HepG2 (cell line): ENCODE measurements at regions not wholly inside any gene's neighbourhood (a gene's known extent, or its start where the extent isn't known, plus 50 kb on each side); places are given as distances from the start of the nearest gene placed in this dataset.

ENCODE experiments used
- ATAC-seq: fragments of 200-7000 bp; cut with Tn5 transposase; 3 replicates; pipeline ENCODE4 v1.9.1; 2020; ENCODE audit warnings: mild to moderate bottlenecking, moderate library complexity
- BruUV-seq: library from RNA; stranded (reverse); fragments of 400-500 nt; replicated peaks from 2 replicates; lab custom pipeline; 2021; lab: Mats Ljungman, UMichigan
- CTCF ChIA-PET: fragments of 300-600 bp; formaldehyde crosslinking; extraction: SDS; loops from one replicate; lab custom pipeline; 2021; ENCODE audit warnings: low total read pairs, inconsistent platforms, low intra/inter-chr PET ratio; lab: Yijun Ruan, JAX
- POLR2A ChIA-PET: fragments of 350-600 bp; sonication (Branson Sonifier 250); formaldehyde crosslinking; loops from one replicate; lab custom pipeline; 2020; ENCODE audit warnings: antibody characterized with exemption, inconsistent platforms; lab: Yijun Ruan, JAX
- DNase-seq: peaks from one replicate; pipeline ENCODE4 v3.0.0-alpha.2; 2015; ENCODE audit warnings: low spot score
- FAIRE-seq: peaks from 3 replicates; lab custom pipeline; 2011; peaks lifted over from hg19 to GRCh38; lab: Jason Lieb, UNC
- H2AFZ ChIP-seq: one replicate; pipeline ENCODE4 v1.6.1; 2011; ENCODE audit warnings: low read length, inconsistent platforms
- H3K27ac ChIP-seq: fragments of 300-600 bp; 3 replicates; pipeline ENCODE4 v1.8.0; 2011; ENCODE audit warnings: mixed run types, mild to moderate bottlenecking, mixed read lengths, low read length, inconsistent platforms; ENCODE audit not compliant: insufficient read depth; ENCODE audit errors: extremely low read length
- H3K27me3 ChIP-seq, 2 experiments: fragments of 200-600 bp in 1 of 2; 2 replicates in 1 of 2; 3 replicates in 1 of 2; pipeline versions ENCODE4 v1.6.0 to v1.8.0; 2011; ENCODE audit warnings: low read length in 2 of 2, mild to moderate bottlenecking in 2 of 2, moderate library complexity in 2 of 2, inconsistent platforms in 1 of 2; ENCODE audit not compliant: insufficient read depth in 2 of 2, control insufficient read depth in 1 of 2
- H3K36me3 ChIP-seq, 2 experiments: fragments of 200-600 bp in 1 of 2; replicated peaks in 1 of 2; 2 replicates in 1 of 2; 3 replicates in 1 of 2; pipeline versions ENCODE4 v1.5.1 to v1.8.0; 2011; ENCODE audit warnings: low read length in 2 of 2, inconsistent platforms in 1 of 2; ENCODE audit not compliant: insufficient read depth in 2 of 2, control insufficient read depth in 1 of 2
- H3K4me1 ChIP-seq: 2 replicates; pipeline ENCODE4 v1.5.1; 2012; ENCODE audit warnings: low read length, inconsistent platforms; ENCODE audit not compliant: insufficient read depth
- H3K4me2 ChIP-seq: 2 replicates; pipeline ENCODE4 v1.6.0; 2011; ENCODE audit warnings: low read depth, low read length, inconsistent platforms
- H3K4me3 ChIP-seq, 3 experiments: fragments of 200-600 bp in 1 of 3; sonication (generic), shearing (Covaris generic) in 1 of 3; replicated peaks in 1 of 3; 2 replicates each; pipeline ENCODE4 v1.5.1; 2011 to 2016; ENCODE audit warnings: low read length in 3 of 3, inconsistent platforms in 2 of 3, low read depth in 2 of 3, mild to moderate bottlenecking in 2 of 3, control low read depth in 1 of 3, mixed read lengths in 1 of 3; ENCODE audit not compliant: insufficient read depth in 1 of 3
- H3K79me2 ChIP-seq: one replicate; pipeline ENCODE4 v1.6.1; 2011; ENCODE audit warnings: low read length, inconsistent platforms; ENCODE audit not compliant: insufficient read depth
- H3K9ac ChIP-seq: 2 replicates; pipeline ENCODE4 v1.6.0; 2011; ENCODE audit warnings: mild to moderate bottlenecking, low read depth, low read length, inconsistent platforms; ENCODE audit not compliant: insufficient read depth
- H3K9me3 ChIP-seq: 2 replicates; pipeline ENCODE4 v1.5.1; 2012; ENCODE audit warnings: mild to moderate bottlenecking, low read length
- H4K20me1 ChIP-seq: 2 replicates; pipeline ENCODE4 v1.6.0; 2011; ENCODE audit warnings: inconsistent platforms, mild to moderate bottlenecking, low read length, moderate library complexity; ENCODE audit not compliant: insufficient read depth
- HNRNPL ChIP-seq: fragments of 200-400 bp; formaldehyde crosslinking; IDR thresholded peaks from 2 replicates; pipeline ENCODE4 v1.6.1; 2017; ENCODE audit warnings: mild to moderate bottlenecking, low read depth, low read length
- MXD3 ChIP-seq: IDR thresholded peaks from 2 replicates; pipeline ENCODE4 v1.6.1; 2016; ENCODE audit warnings: mild to moderate bottlenecking, missing biosample characterization, missing genetic modification reagents
- PRDM10 ChIP-seq: sonication (generic); formaldehyde crosslinking; IDR thresholded peaks from 2 replicates; pipeline ENCODE4 v1.4.0; 2020; ENCODE audit warnings: low read depth, missing genetic modification reagents
- TCF7 ChIP-seq: sonication (generic); IDR thresholded peaks from 2 replicates; pipeline ENCODE4 v1.6.1; 2016; ENCODE audit warnings: antibody characterized with exemption, low read depth
- ZNF256 ChIP-seq: sonication (generic); formaldehyde crosslinking; conservative IDR thresholded peaks from 2 replicates; pipeline ENCODE4 v1.4.0; 2020; ENCODE audit warnings: missing genetic modification reagents
- ZNF780A ChIP-seq: sonication (generic); formaldehyde crosslinking; IDR thresholded peaks from 2 replicates; pipeline ENCODE4 v1.8.0; 2022; ENCODE audit warnings: mild to moderate bottlenecking, missing genetic modification reagents, moderate library complexity
- ZNF850 ChIP-seq: sonication (generic); formaldehyde crosslinking; conservative IDR thresholded peaks from 2 replicates; pipeline ENCODE4 v1.9.0; 2021; ENCODE audit warnings: mild to moderate bottlenecking, missing genetic modification reagents
- ZSCAN30 ChIP-seq: sonication (generic); formaldehyde crosslinking; IDR thresholded peaks from 2 replicates; pipeline ENCODE4 v1.5.0; 2020; ENCODE audit warnings: mild to moderate bottlenecking, missing genetic modification reagents
- WGBS: methylation state at CpG from one replicate; pipeline ENCODE4 v1.1.6; 2017; ENCODE audit warnings: low lambda C conversion rate; 5-methylcytosine and 5-hydroxymethylcytosine counted together
- in situ Hi-C: cut with HindIII; loops from 2 replicates; pipeline ENCODE4 v1.10.0; 2017; ENCODE audit warnings: low pct_unique_long_range_greater_than_20kb; ENCODE audit not compliant: extremely low pct_ligation_motif_present
- intact Hi-C: fragments of 100-400 bp; cut with micrococcal nuclease; formaldehyde crosslinking; loops from one replicate; pipeline ENCODE4 v1.10.0; 2022; ENCODE audit not compliant: unreplicated experiment

DNA sequence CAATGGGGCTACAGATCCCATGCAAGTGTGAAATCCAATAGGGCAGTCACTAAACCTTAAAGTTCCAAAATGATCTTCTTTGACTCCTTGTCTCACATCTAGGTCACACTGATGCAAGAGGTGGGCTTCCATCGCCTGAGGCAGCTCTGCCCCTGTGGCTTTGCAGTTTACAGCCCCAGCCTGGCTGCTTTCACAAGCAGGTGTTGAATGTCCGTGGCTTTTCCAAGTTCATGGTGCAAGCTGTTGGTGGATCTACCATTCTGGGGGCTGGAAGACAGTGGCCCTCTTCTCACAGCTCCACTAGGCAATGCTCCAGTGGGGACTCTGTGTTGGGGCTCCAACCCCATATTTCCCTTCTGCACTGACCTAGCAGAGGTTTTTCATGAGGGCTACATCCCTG lies 68.5 kb upstream of the PRR20G start:
- POLR2A ChIA-PET = no interaction called here
- 0% methylated on average over 2 of the region's 2 CpGs for WGBS
- no peak for TF ChIP-seq HNRNPL
- BruUV-seq = no TSS peak
- intact Hi-C loops (no loop called here), in situ Hi-C loops (no loop called here)
- Histone ChIP-seq H3K4me3 (no peak overlapping the region), H3K27ac (no peak overlapping the region), H3K27me3 (peaks cover 2 to 8% of the 10 kb centered on the region in 2 experiments; a peak in 2 of 5 replicates), H3K79me2 (no peaks in the 10 kb centered on the region), H3K4me1 (no peaks in the 10 kb centered on the region), H3K9me3 (peaks cover 20% of the 10 kb centered on the region), H2AFZ (no peak overlapping the region), H3K36me3 (no peaks in the 10 kb centered on the region), H4K20me1 (no peaks in the 10 kb centered on the region), H3K4me2 (no peak overlapping the region), H3K9ac (no peak overlapping the region)
- no peak for DNase-seq
- CTCF ChIA-PET = no interaction called here
- no peak for ATAC-seq
- no peak for FAIRE-seq

- BruUV-seq = no TSS peak
- Histone ChIP-seq H3K9me3 (peaks cover 20% of the 10 kb centered on the region), H3K79me2 (no peaks in the 10 kb centered on the region), H3K4me3 (no peak overlapping the region), H3K9ac (no peak overlapping the region), H3K4me2 (no peak overlapping the region), H4K20me1 (no peaks in the 10 kb centered on the region), H3K36me3 (no peaks in the 10 kb centered on the region), H3K27me3 (peaks cover 4 to 19% of the 10 kb centered on the region in 2 experiments; a peak in 3 of 5 replicates), H2AFZ (no peak overlapping the region), H3K27ac (no peak overlapping the region), H3K4me1 (no peaks in the 10 kb centered on the region)
- no peak for DNase-seq
- FAIRE-seq = no peak
- in situ Hi-C loops = no loop called here
- POLR2A ChIA-PET = no interaction called here
- CTCF ChIA-PET = no interaction called here
- no peak for TF ChIP-seq ZNF850 (CRISPR knock-in tag)
- TF ChIP-seq ZSCAN30 (CRISPR knock-in tag) = no peak
- no peak for TF ChIP-seq ZNF256 (CRISPR knock-in tag)
- TF ChIP-seq MXD3 (CRISPR knock-in tag) = no peak
- TF ChIP-seq TCF7 = no peak
- TF ChIP-seq PRDM10 (CRISPR knock-in tag) = no peak
- no peak for TF ChIP-seq ZNF780A (CRISPR knock-in tag)
- no peak for ATAC-seq
- WGBS = 20% methylated on average over 3 of the region's 3 CpGs
- intact Hi-C loops = no loop called here
Observed at GRCh38 chr3:127354761-127355160, 66.9 kb upstream of the PRR20G start.
